GM21576 (cell line): ENCODE measurements at regions not wholly inside any gene's neighbourhood (a gene's known extent, or its start where the extent isn't known, plus 50 kb on each side); places are given as distances from the start of the nearest gene placed in this dataset.
"Not testable (repeated sequence)": the region's sequence is repeated elsewhere in the genome, so short reads cannot be mapped to it uniquely, and the experiment has no call there.

ENCODE experiments used
- ATAC-seq: cut with Tn5 transposase; IDR thresholded peaks from one replicate; pipeline ENCODE4 v1.9.1; 2021; ENCODE audit warnings: mild to moderate bottlenecking, moderate library complexity; ENCODE audit not compliant: unreplicated experiment

DNA sequence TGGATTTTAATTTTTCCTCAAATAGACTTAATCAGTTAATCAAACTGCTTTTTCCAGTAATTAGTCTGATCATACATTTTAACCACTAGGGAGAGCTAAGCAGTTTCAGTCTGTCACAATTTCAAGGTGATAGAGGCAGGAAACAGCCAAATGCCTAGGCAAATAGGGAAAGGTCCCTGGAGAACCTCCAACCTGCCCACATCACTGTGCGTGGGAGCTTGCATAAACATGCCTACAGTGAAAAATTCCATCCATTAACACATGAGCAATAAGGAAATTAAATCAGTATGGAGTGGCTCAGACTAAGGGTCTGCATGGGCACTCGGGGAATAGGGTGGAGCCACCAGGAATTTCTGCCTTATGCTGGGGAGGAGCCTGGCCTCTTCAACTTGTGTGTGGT is 74.6 kb downstream of the AASDHPPT start:
- ATAC-seq: no peak

DNA sequence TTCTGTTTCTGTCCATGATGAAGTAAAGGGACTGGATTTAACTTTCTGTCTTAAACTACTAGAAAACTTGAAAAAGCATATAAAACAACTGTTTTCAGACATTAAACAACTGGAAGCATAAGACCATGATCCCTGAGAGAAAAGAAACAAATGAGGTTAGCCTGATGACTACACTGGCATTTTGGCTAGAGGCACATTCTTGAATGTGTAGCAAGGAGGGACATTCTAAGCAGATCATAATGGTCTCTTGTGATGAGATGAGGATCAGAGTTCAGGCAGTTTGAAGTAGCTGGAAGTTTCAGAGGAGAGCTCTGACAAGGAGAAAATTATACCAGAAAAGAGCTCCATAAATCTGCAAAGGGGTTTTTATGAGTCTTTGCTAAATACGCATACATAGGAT is 75.4 kb downstream of the AASDHPPT start:
- no peak for ATAC-seq

DNA sequence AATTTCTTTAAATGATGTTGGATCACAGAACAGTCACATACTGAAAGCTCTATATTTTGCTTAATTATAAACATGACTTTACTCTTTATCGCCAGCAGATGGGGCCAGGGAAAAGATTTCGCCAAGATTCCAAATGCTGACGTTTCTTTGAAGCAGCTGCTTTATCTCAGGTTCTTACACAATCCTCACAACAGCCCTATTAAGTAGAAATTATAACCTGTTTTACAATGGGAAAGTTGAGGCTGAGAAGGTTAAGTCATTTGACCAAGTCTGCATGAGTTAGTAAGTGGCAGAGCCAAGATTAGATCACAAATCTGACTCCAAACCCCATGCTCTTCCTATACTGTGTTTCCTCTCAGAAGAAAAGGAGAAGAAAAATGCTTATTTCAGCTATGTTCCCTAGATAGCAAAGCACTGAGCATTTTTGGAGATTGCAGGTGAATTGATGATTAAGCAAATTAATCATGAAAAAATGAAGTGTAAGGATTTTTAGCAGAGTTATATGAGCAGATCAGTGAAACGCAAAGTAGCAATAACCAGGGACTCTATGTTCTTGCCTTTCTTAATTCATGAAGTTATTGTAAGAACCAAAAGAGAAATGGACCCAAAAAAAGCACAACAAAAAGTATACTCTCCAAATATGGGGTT is 79.0 kb downstream of the AASDHPPT start:
- ATAC-seq: peak; percentile 65

DNA sequence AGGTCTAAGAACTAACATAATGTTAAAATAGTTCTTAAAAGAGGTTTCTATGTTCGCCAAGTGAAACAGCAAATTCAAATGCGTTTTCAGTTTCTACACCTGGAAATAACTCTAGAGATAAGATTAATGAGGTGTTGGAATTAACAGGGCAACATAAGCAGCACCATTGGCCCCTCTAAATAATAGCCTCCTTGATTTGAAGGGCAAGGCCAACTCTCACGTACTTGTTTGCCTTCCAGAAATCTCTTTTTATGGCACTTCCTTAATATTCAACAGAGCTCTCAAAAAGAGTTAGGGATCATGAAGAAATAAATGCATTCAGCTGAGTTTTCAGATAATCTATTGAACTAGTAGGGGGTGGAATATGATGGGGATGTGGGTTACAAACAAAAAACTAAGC is 80.9 kb downstream of the AASDHPPT start:
- no peak for ATAC-seq

GRCh38 chr11:106159836-106160235 is 82.4 kb downstream of the AASDHPPT start:
- no peak for ATAC-seq

DNA sequence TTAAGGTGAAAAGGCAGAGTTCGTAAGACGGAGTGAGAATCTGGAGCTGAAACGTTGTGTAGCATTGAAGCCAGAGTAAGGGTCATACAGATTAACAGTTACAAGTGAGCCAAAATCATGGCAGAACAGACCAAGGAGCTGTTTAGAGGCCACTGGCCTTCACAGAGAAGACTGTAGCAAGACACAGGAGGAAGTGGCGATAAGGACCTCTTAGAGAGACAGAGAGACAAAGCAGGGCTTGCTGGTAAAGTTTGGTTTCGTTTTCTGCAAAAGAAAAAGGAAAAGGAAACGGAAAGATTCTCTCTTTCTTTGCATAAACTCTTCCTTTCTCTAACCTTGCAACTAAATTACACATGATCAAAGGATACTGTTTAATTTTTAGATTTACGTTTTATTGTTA is 83.0 kb downstream of the AASDHPPT start:
- no peak for ATAC-seq

- no peak for ATAC-seq
Measured at GRCh38 chr11:106161775-106162634, 84.5 kb downstream of the AASDHPPT start.

DNA sequence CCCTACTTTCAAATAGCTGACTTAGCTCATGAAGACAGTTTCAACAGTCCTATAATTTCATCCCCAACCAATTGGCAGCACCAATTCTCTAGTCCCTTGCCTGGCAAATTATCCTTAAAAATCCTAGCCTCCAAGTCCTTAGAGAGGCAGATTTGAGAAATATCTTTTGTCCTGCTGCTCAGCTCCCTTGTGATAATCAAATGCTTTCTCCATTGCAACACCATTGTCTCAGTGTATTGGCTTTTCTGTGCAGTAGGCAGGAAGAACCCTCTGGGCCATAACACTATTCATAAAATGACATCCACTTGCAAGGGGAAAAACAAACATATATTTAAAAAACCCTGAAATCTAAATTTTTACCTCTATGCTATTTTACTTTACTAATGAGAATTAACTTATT is 89.6 kb downstream of the AASDHPPT start:
- no peak for ATAC-seq

DNA sequence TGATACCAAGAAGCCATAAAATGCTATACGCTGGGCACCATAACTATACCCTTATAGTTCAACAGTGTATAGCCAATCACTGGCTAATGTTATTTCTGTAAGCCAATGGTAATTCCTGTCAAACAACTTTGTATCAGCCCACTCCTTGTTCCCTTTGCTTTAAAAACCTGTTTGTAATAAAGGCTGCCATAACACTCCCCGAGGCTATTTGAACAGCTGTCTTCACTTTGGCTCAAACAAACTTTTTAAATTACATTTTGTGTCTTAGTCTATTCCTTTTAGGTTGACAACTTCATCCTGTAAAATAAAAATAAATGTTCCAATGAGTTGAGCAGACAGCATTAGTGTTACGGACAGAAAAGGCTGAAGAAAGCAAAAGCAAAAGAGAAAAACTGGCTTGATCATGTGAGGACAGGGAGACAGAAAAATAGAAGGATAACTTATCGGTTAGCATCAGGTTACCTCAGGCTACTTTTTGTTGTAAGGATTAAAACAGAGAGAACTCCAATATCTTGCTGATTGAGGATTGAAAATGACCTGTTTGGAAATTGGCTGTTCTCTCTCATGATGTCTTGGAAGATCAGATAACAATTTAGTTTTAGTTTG is 95.0 kb downstream of the AASDHPPT start:
- no peak for ATAC-seq

DNA sequence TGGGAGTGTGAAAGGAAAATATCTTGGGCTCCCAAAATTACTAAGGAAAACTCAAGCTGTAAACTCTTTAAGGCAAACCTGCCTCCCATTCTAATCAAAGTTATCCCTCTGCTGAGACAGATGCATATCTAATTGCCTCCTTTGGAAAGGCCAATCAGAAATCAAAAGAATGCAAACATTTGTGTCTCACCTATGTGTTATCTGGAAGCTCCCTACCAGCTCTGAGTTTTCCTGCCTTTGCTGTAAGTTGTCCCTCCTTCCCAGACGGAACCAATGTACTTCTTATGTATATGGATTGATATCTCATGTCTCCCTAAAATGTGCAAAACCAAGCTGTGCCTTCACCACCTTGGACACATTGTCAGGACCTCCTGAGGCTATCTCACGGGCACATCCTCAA is 95.8 kb downstream of the AASDHPPT start:
- ATAC-seq: no peak

DNA sequence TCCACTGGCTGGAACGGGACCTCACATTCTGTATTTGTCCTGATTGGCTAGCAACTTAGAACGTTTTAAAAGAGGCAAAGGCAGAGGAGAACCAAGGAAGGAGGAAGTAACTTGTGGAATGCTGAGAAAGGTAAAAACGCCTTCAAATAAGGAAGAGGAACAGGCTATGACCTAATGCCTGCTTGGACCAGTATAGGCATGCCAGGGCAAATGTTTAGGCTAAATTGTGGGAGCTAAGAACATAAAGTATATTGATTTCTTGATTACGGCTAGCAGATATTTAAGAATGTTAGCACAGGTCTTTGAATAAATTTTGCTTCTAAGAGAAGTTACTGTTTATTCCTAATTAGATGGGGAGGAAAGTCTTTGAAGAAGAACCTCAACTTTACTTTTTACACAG is 96.5 kb downstream of the AASDHPPT start:
- not testable (repeated sequence) for ATAC-seq

GRCh38 chr11:106176817-106177216 is 99.4 kb downstream of the AASDHPPT start:
- no peak for ATAC-seq

DNA sequence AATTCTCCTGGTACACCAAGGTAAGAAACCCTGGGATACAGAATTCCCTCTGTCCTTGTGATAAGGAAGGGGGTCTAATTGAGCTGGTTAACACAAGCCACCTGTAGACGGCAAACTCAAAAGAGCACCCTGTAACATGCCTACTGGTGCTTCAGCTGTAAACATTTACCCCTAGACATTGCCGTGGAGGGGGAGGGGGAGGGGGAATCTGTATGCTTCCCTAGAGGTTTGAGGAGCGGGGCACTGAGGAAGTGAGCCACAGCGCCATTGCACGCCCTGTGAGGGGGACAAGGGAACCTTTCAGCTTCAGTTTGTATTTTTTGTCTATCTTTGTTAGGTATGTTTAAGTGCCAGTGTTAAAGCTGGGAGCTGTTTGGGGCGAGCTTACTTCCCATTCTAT is 99.8 kb downstream of the AASDHPPT start:
- no peak for ATAC-seq

GRCh38 chr11:106178361-106178760 is 100.9 kb downstream of the AASDHPPT start:
- ATAC-seq: no peak

DNA sequence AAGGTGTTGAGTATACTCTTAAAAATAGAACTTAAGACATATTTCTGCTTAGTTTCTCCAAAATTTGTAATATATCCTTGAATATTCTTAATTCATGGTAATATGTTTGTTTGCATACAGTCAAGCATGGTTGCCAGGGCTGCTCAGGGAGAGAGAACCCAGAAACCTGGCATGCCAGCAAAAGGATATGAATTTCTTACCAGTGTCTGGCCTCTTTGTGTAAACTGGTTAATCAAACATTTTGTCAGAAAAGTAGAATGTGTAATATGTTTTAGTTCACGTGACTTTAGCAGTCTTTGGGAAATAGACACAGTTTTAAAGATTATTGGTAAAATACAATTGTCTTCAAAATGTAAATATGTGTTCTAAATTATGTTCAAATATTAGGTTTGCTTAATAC is 101.6 kb downstream of the AASDHPPT start:
- ATAC-seq: no peak

- no peak for ATAC-seq
Measured at GRCh38 chr11:106186630-106187029, 109.2 kb downstream of the AASDHPPT start.

DNA sequence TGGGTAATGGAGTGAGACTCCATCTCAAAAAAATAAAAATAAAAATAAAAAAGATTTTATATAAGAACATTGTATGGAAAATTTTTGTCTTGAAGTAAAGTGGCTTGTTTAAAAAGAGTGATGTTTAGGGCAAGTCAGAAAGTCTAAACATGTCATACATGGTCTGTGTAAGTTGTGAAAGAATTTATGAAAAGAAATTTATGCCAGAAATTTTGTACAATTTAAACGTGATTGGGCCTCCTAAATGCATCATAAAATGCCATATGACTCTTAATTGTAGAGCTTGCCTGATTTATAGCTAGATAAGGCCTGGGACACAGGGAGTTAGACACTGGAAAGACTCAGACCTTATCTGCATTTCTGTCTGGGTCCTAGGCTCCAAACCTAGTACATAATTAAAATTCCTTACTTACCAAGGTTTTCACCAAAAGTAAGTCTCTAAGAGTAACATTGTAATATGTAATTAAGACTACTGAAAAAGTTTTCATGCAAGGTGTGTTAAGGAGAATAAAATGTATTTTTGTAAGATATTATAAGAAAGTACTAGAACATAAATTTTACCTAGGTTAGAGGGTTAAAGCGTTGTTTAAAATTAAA is 110.5 kb downstream of the AASDHPPT start:
- ATAC-seq: no peak

GRCh38 chr11:106193956-106194355 is 116.5 kb downstream of the AASDHPPT start:
- ATAC-seq: no peak

- no peak for ATAC-seq
Measured at GRCh38 chr11:106197438-106197837, 120.0 kb downstream of the AASDHPPT start.

DNA sequence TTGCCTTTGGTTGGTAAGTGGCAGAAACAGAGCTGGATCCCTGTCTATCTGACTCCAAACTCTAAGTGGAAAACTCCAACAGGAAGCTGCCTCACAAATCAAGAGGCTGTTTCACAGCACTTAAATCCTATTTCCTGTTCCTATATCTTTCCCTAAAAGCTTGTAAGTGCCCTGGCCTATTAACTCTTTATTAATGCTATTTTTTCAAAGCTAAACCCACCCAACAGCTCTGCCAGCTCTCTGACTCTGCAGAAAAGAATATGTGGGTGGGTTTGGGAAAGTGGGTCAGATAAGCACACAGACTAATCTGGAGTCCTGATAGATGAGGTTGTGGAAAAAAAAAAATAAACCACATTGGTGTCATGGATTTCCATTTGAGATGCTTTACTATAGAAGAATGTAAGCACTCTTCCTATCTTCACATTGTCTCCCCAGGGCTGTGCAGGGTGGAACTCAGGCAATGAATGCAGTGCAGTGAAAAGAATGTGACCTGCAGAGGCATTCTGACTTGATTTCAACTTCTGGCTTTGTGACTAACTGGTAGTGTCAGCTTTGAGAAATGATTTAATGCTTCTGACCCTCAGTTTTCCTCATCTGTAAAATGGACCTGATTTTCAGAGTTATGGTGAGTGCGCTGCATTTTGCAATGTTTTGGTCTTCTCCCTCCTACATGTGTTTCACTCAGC is 125.6 kb downstream of the AASDHPPT start:
- no peak for ATAC-seq

DNA sequence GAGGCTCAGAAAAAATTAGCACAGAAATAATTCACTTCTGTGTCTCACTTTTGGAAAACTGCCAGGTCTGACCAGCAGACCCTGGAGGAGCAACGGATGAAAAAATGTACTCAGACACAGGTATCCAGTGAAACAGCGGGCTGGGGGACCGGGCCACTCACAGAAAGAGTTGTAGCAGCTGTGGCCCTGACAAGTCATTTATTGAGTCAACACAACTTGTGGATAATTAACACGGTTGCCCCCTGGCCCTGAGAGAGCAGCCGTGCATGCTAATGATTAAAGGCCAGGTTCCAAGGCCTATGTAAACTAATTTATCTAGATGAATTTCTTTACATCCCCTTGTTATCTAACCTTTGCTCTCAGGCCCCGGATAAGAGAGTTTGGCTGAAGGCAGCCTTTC is 131.3 kb downstream of the AASDHPPT start:
- ATAC-seq: no peak
